PC-3 (cell line): ENCODE measurements at regions not wholly inside any gene's neighbourhood (a gene's known extent, or its start where the extent isn't known, plus 50 kb on each side); places are given as distances from the start of the nearest gene placed in this dataset.
A peak's percentile ranks its signal among the peaks of the same experiment; 100 is the strongest.

Experiments used
- ATAC-seq: fragments of 200-7000 bp; cut with Tn5 transposase; 2 replicates; pipeline ENCODE4 v1.9.1; 2020; ENCODE audit warnings: mild to moderate bottlenecking, moderate library complexity
- BruUV-seq: library from RNA; stranded (reverse); fragments of 400-500 nt; replicated peaks from 2 replicates; lab custom pipeline; 2021; lab: Mats Ljungman, UMichigan
- CTCF ChIA-PET: fragments of 300-600 bp; sonication (Branson Sonifier 250); formaldehyde crosslinking; loops from one replicate; lab custom pipeline; 2022; ENCODE audit warnings: antibody characterized with exemption; lab: Charles Lee
- POLR2A ChIA-PET: fragments of 300-600 bp; sonication (Branson Sonifier 250); formaldehyde crosslinking; loops from one replicate; lab custom pipeline; 2022; ENCODE audit warnings: antibody characterized with exemption; ENCODE audit not compliant: unreplicated experiment; lab: Charles Lee
- DNase-seq: peaks from one replicate; pipeline ENCODE4 v3.0.0-alpha.2; 2015
- H2AFZ ChIP-seq: fragments of 300-600 bp; sonication (generic); 2 replicates; pipeline ENCODE4 v1.6.0; 2016; ENCODE audit warnings: antibody characterized with exemption, low read length
- H3F3A ChIP-seq: fragments of 300-600 bp; sonication (generic); one replicate; pipeline ENCODE4 v1.6.0; 2017; ENCODE audit warnings: antibody characterized with exemption, low read length, control low read depth, mild to moderate bottlenecking; ENCODE audit not compliant: unreplicated experiment
- H3K27ac ChIP-seq: fragments of 300-600 bp; sonication (generic); 2 replicates; pipeline ENCODE4 v1.5.1; 2016; ENCODE audit warnings: mild to moderate bottlenecking, low read length
- H3K27me3 ChIP-seq: fragments of 300-600 bp; sonication (generic); 2 replicates; pipeline ENCODE4 v1.6.1; 2016; ENCODE audit warnings: low read length, mixed read lengths
- H3K36me3 ChIP-seq: fragments of 300-600 bp; sonication (generic); 2 replicates; pipeline ENCODE4 v1.6.1; 2016; ENCODE audit warnings: low read depth, mixed run types, low read length, mixed read lengths
- H3K4me1 ChIP-seq: fragments of 300-600 bp; sonication (generic); 2 replicates; pipeline ENCODE4 v1.5.1; 2016; ENCODE audit warnings: low read length; ENCODE audit not compliant: insufficient read depth
- H3K4me2 ChIP-seq: fragments of 300-600 bp; sonication (generic); 2 replicates; pipeline ENCODE4 v1.6.0; 2016; ENCODE audit warnings: low read length
- H3K4me3 ChIP-seq: fragments of 300-600 bp; sonication (generic); 2 replicates; pipeline ENCODE4 v1.5.1; 2016; ENCODE audit warnings: mild to moderate bottlenecking, low read length, mixed read lengths
- H3K79me2 ChIP-seq: fragments of 300-600 bp; sonication (generic); 2 replicates; pipeline ENCODE4 v1.6.1; 2017; ENCODE audit warnings: low read length, mixed read lengths
- H3K9ac ChIP-seq: fragments of 300-600 bp; sonication (generic); 2 replicates; pipeline ENCODE4 v1.6.0; 2016; ENCODE audit warnings: mild to moderate bottlenecking, low read length
- H3K9me2 ChIP-seq: fragments of 300-600 bp; sonication (generic); replicated peaks from 2 replicates; pipeline ENCODE4 v1.6.1; 2016; ENCODE audit warnings: mixed run types, low read length, mixed read lengths
- H3K9me3 ChIP-seq: fragments of 300-600 bp; sonication (generic); 2 replicates; pipeline ENCODE4 v1.6.1; 2016; ENCODE audit warnings: low read length, mixed read lengths
- H4K20me1 ChIP-seq: fragments of 300-600 bp; sonication (generic); 2 replicates; pipeline ENCODE4 v1.6.1; 2016; ENCODE audit warnings: low read length, mixed read lengths
- CTCF ChIP-seq: fragments of 300-600 bp; sonication (generic); conservative IDR thresholded peaks from 2 replicates; pipeline ENCODE4 v1.5.1; 2017; ENCODE audit warnings: antibody characterized with exemption, low read depth, mild to moderate bottlenecking, low read length
- EZH2 ChIP-seq: fragments of 300-600 bp; sonication (generic); IDR thresholded peaks from one replicate; pipeline ENCODE4 v1.6.1; 2017; ENCODE audit warnings: antibody characterized with exemption, mild to moderate bottlenecking, low read length; ENCODE audit not compliant: unreplicated experiment
- EZH2phosphoT487 ChIP-seq: fragments of 300-600 bp; sonication (generic); IDR thresholded peaks from 2 replicates; pipeline ENCODE4 v1.6.1; 2018; ENCODE audit warnings: mild to moderate bottlenecking, antibody characterized with exemption, low read length, borderline replicate concordance
- intact Hi-C: fragments of 100-400 bp; cut with micrococcal nuclease; formaldehyde crosslinking; loops from 2 replicates; pipeline ENCODE4 v1.9.0; 2023

DNA sequence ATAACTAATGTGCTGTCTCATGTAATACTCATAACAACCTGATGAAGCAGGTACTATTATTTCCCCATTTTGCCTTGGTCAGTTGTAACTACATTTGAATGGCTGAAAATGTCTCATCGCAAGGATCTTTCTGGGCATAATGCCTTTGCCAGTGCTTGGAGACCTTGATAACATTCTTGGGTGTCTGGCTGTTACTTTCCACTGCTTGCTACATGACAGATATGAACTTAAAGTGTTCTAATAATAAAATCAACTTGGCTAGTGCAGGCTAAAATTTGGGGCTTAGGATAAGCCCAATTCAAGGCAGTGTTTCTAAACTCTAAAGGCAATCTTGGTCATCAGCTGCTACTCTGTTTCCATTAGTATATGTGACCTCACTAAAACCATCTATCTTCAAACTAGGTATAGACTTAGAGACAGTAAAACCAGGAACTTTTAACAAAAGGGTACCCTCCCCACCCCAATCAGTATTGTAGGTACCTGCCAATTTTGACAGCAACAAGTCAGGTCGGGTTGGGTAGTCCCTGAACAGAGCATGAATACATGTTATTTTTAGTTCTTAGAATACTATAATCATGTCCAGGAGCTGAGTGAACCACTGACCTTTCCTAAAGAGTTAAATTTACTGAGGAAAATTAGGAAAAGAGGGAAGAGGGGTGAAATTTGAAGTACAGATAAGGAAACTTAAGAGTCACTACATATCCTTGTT lies 68.2 kb upstream of the AHR start:
- TF ChIP-seq EZH2phosphoT487 = no peak
- no peak for TF ChIP-seq CTCF
- no peak for TF ChIP-seq EZH2
- Histone ChIP-seq H3K79me2 (no peaks in the 10 kb centered on the region), H3K4me1 (peaks cover 16% of the 10 kb centered on the region), H3K9me3 (no peaks in the 10 kb centered on the region), H3K4me2 (no peak overlapping the region), H3F3A (peaks cover 5% of the 10 kb centered on the region), H3K9me2 (no peaks in the 10 kb centered on the region), H3K9ac (no peak overlapping the region), H2AFZ (no peak overlapping the region), H3K4me3 (no peak overlapping the region), H4K20me1 (no peaks in the 10 kb centered on the region), H3K27ac (no peak overlapping the region), H3K36me3 (no peaks in the 10 kb centered on the region), H3K27me3 (no peaks in the 10 kb centered on the region)
- ChIA-PET CTCF (no interaction called here), POLR2A (no interaction called here)
- ATAC-seq (no peak), DNase-seq (no peak)
- intact Hi-C loops = no loop called here
- BruUV-seq = no TSS peak

DNA sequence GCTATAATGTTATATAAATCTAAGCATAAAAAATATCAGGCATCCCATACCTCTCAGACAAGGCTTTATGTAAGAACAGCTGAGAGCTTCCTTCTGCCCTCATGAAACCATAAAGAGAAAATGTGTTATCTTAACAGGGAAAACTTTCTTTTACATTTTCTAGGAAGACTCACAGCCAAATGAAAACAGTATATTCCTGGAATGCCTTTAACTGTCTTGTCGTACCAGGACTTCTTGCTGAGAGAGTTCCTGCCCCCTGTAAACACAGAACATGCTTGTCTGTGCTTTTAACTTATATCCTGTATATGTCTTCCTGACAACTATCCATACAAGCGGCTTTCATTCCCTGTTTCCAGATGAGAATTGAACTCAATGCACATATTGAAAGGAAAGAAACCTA lies 64.8 kb upstream of the AHR start:
- peak; percentile 4 for DNase-seq
- Histone ChIP-seq H3K4me2 (peak overlapping the region; percentile 77), H3K27ac (peak overlapping the region; percentile 93), H3K36me3 (no peaks in the 10 kb centered on the region), H3K9me2 (no peaks in the 10 kb centered on the region), H3K79me2 (no peaks in the 10 kb centered on the region), H4K20me1 (no peaks in the 10 kb centered on the region), H3K9me3 (no peaks in the 10 kb centered on the region), H3K4me3 (no peak overlapping the region; the same call in 1 of the 2 replicates), H3K27me3 (no peaks in the 10 kb centered on the region), H3F3A (peaks cover 5% of the 10 kb centered on the region), H2AFZ (peak overlapping the region; percentile 82), H3K4me1 (peaks cover 24% of the 10 kb centered on the region), H3K9ac (peak overlapping the region; percentile 73)
- CTCF ChIA-PET = no interaction called here
- POLR2A ChIA-PET = interaction anchor here (0.6 kb wide), 2 partner anchors 148 to 464 kb away, joined by 3 read pairs; no protein-coding TSS in a partner anchor
- BruUV-seq = no TSS peak
- TF ChIP-seq EZH2phosphoT487 (no peak), CTCF (no peak), EZH2 (no peak)
- 0 out of 2 replicates have a peak, but pooled peaks have one; percentile 3 for ATAC-seq
- intact Hi-C loops = loop anchor here (1.0 to 2.0 kb wide), 8 partner anchors 43 to 307 kb away; no protein-coding TSS in a partner anchor

DNA sequence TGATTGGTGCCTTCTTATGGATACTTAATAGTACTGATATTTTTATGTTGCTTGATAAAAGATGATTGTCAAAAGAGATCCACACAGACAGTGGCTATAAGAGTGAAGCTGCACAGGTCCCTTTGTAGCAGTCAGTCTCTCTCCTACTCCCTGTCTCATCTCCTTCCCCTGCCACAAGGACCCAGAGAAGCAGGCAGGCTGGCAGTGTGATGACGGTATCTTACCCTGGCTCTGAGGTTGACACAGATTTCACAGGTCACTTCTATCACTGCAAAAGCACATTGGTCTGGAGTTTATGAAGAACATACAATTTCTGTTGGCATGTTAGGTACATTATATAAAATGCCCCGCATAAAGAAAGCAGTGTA lies 64.4 kb upstream of the AHR start:
- Histone ChIP-seq H3K4me3 (peak overlapping the region; percentile 52), H3K36me3 (no peaks in the 10 kb centered on the region), H3K4me2 (peak overlapping the region; percentile 77), H3K4me1 (peaks cover 27% of the 10 kb centered on the region), H3K9ac (peak overlapping the region; percentile 73), H3K9me3 (no peaks in the 10 kb centered on the region), H4K20me1 (no peaks in the 10 kb centered on the region), H3K27ac (peak overlapping the region; percentile 93), H2AFZ (peak overlapping the region; percentile 82), H3K27me3 (no peaks in the 10 kb centered on the region), H3K9me2 (no peaks in the 10 kb centered on the region), H3F3A (peaks cover 5% of the 10 kb centered on the region), H3K79me2 (no peaks in the 10 kb centered on the region)
- TSS peak; percentile 98 for BruUV-seq
- ATAC-seq (peak; percentile 59), DNase-seq (peak; percentile 12)
- intact Hi-C loops = loop anchor here (1.0 to 2.0 kb wide), 8 partner anchors 42 to 308 kb away; no protein-coding TSS in a partner anchor
- TF ChIP-seq EZH2phosphoT487 = no peak
- no peak for TF ChIP-seq CTCF
- no peak for TF ChIP-seq EZH2
- CTCF ChIA-PET = no interaction called here
- POLR2A ChIA-PET = no interaction called here
